SK-N-MC (cell line): ENCODE measurements at regions not wholly inside any gene's neighbourhood (a gene's known extent, or its start where the extent isn't known, plus 50 kb on each side); places are given as distances from the start of the nearest gene placed in this dataset.

Experiments used
- EZH2 ChIP-seq: fragments of 200-600 bp; sonication (generic); IDR thresholded peaks from one replicate; pipeline ENCODE4 v1.6.1; 2017; ENCODE audit warnings: antibody characterized with exemption
- POLR2AphosphoS5 ChIP-seq: IDR thresholded peaks from 2 replicates; pipeline ENCODE4 v1.6.1; 2012; ENCODE audit warnings: mild to moderate bottlenecking, low read depth, low read length, borderline replicate concordance

DNA sequence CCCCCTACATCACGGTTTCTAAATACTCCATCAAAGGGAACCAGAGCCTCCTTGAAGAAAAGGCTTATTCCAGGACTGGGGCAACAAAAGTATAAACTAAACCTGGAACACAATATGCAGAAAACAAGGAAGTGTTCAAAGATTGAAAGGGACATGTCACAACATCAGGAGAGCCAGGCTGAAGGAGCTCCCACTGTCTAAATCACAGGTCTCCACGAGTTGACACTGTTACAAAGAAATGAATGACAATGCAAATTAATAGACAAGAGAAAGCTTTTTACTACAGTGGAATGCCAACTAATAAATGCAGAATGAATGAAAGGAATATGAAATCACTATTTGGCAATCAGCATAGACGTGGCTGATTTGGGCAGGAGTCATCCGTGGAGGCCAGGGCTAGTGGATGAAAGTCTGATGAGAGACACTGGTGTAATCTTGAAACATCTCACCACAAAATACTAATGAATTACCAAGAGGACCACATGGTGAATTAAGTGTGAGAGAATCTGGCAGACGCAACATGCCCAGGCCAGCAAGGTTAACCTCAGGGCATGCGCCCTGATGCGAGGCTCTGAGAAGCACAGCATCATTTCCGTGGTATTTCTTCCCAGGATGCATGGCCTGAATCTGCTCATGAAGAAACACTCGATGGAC is 123.8 kb upstream of the TJP1 start:
- TF ChIP-seq EZH2 (no peak), POLR2AphosphoS5 (no peak)
